Progenitor cell of endocrine pancreas (in vitro differentiated cells): ENCODE measurements at regions not wholly inside any gene's neighbourhood (a gene's known extent, or its start where the extent isn't known, plus 50 kb on each side); places are given as distances from the start of the nearest gene placed in this dataset.
"Not testable (repeated sequence)": the region's sequence is repeated elsewhere in the genome, so short reads cannot be mapped to it uniquely, and the experiment has no call there.

Experiments
- DNase-seq: peaks from one replicate; pipeline ENCODE4 v3.0.0; 2021; ENCODE audit warnings: low spot score; ENCODE audit not compliant: unreplicated experiment
- H3K27ac Mint-ChIP-seq: 2 replicates; pipeline ENCODE4 v1.8.0; 2021; ENCODE audit warnings: mild to moderate bottlenecking, moderate library complexity, mixed read lengths
- H3K27me3 Mint-ChIP-seq: 2 replicates; pipeline ENCODE4 v1.8.0; 2021; ENCODE audit warnings: mixed read lengths
- H3K36me3 Mint-ChIP-seq: 2 replicates; pipeline ENCODE4 v1.8.0; 2022; ENCODE audit warnings: mixed read lengths; ENCODE audit not compliant: insufficient read depth
- H3K4me1 Mint-ChIP-seq: 2 replicates; pipeline ENCODE4 v1.8.0; 2021; ENCODE audit warnings: low read depth, mixed read lengths
- H3K4me3 Mint-ChIP-seq: 2 replicates; pipeline ENCODE4 v1.8.0; 2021; ENCODE audit warnings: low read depth, mild to moderate bottlenecking, moderate library complexity, mixed read lengths
- H3K9me3 Mint-ChIP-seq: 2 replicates; pipeline ENCODE4 v1.8.0; 2021; ENCODE audit warnings: low read depth, mixed read lengths
- TF ChIP-seq, protein P1 (sequence below): fragments of 200-600 bp; sonication (generic); IDR thresholded peaks from one replicate; pipeline ENCODE4 v1.5.0; 2021; ENCODE audit warnings: antibody characterized with exemption, mild to moderate bottlenecking; ENCODE audit not compliant: unreplicated experiment

GRCh38 chr1:119250299-119250698 is 109.8 kb upstream of the WARS2 start:
- no peaks in the 10 kb centered on the region for H3K27me3 Mint-ChIP-seq
- DNase-seq: no peak
- H3K9me3 Mint-ChIP-seq: no peaks in the 10 kb centered on the region
- no peaks in the 10 kb centered on the region for H3K36me3 Mint-ChIP-seq
- TF ChIP-seq, protein P1, sequence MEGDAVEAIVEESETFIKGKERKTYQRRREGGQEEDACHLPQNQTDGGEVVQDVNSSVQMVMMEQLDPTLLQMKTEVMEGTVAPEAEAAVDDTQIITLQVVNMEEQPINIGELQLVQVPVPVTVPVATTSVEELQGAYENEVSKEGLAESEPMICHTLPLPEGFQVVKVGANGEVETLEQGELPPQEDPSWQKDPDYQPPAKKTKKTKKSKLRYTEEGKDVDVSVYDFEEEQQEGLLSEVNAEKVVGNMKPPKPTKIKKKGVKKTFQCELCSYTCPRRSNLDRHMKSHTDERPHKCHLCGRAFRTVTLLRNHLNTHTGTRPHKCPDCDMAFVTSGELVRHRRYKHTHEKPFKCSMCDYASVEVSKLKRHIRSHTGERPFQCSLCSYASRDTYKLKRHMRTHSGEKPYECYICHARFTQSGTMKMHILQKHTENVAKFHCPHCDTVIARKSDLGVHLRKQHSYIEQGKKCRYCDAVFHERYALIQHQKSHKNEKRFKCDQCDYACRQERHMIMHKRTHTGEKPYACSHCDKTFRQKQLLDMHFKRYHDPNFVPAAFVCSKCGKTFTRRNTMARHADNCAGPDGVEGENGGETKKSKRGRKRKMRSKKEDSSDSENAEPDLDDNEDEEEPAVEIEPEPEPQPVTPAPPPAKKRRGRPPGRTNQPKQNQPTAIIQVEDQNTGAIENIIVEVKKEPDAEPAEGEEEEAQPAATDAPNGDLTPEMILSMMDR: no peak
- no peak overlapping the region for H3K4me3 Mint-ChIP-seq
- H3K27ac Mint-ChIP-seq: no peak overlapping the region
- no peaks in the 10 kb centered on the region for H3K4me1 Mint-ChIP-seq

- Mint-ChIP-seq H3K4me1 (no peaks in the 10 kb centered on the region), H3K4me3 (no peak overlapping the region), H3K9me3 (no peaks in the 10 kb centered on the region), H3K27ac (no peak overlapping the region), H3K27me3 (no peaks in the 10 kb centered on the region), H3K36me3 (no peaks in the 10 kb centered on the region)
- no peak for DNase-seq
- TF ChIP-seq, protein P1: no peak
Measured at GRCh38 chr1:119251751-119252150, 111.3 kb upstream of the WARS2 start.

DNA sequence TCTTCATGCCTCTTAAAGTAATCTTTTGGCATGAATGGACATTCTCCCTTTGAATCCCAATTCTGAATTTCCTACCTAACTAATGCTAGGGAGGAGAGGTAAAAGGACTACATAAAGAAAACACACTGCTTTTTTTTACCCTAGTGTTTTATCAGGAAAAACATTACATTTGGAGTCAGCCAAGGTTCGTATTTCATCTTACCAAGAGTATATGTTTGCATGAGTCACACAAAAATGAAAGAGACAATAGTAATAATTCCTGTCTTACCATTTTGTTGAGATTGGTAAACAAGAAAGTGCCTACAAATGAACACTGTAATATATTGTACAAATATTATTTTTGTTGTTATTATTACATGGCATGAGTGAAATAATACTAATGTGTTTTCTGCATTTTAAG is 112.9 kb upstream of the WARS2 start:
- TF ChIP-seq, protein P1: no peak
- Mint-ChIP-seq H3K9me3 (no peaks in the 10 kb centered on the region), H3K36me3 (peaks cover 1% of the 10 kb centered on the region), H3K27me3 (no peaks in the 10 kb centered on the region), H3K4me3 (no peak overlapping the region), H3K27ac (no peak overlapping the region), H3K4me1 (no peaks in the 10 kb centered on the region)
- no peak for DNase-seq

GRCh38 chr1:119254067-119254720 is 113.7 kb upstream of the WARS2 start:
- TF ChIP-seq, protein P1: no peak

GRCh38 chr1:119256089-119256488 is 112.5 kb upstream of the HAO2 start:
- not testable (repeated sequence) for DNase-seq, H3K4me1 Mint-ChIP-seq, H3K27ac Mint-ChIP-seq, H3K4me3 Mint-ChIP-seq, H3K9me3 Mint-ChIP-seq, H3K27me3 Mint-ChIP-seq, H3K36me3 Mint-ChIP-seq

More at GRCh38 chr1:119254067-119254720, 113.7 kb upstream of the WARS2 start:
- DNase-seq: no peak
- Mint-ChIP-seq H3K27ac (no peak overlapping the region), H3K4me3 (no peak overlapping the region), H3K36me3 (peaks cover 1% of the 10 kb centered on the region), H3K4me1 (no peaks in the 10 kb centered on the region), H3K27me3 (no peaks in the 10 kb centered on the region), H3K9me3 (no peaks in the 10 kb centered on the region)

GRCh38 chr1:119260506-119260905 is 108.1 kb upstream of the HAO2 start:
- Mint-ChIP-seq H3K4me1 (no peaks in the 10 kb centered on the region), H3K27me3 (no peaks in the 10 kb centered on the region), H3K27ac (no peak overlapping the region), H3K9me3 (no peaks in the 10 kb centered on the region), H3K36me3 (peaks cover 1% of the 10 kb centered on the region), H3K4me3 (no peak overlapping the region)
- TF ChIP-seq, protein P1: no peak
- no peak for DNase-seq
